CD14-positive monocyte (primary cell): ENCODE measurements at regions not wholly inside any gene's neighbourhood (a gene's known extent, or its start where the extent isn't known, plus 50 kb on each side); places are given as distances from the start of the nearest gene placed in this dataset.

Experiments used
- DNase-seq, 3 donors: peaks; one replicate each; pipeline ENCODE4 v3.0.0-alpha.2; 2011 to 2022
- H2AFZ ChIP-seq: 2 replicates; pipeline ENCODE4 v1.6.0; 2012; ENCODE audit warnings: mild to moderate bottlenecking, low read depth, low read length, inconsistent platforms; ENCODE audit not compliant: insufficient read depth, poor library complexity, severe bottlenecking
- H3K27ac ChIP-seq, 2 donors: 1 replicate in 1 of 2; 2 replicates in 1 of 2; pipeline ENCODE4 v1.5.1; 2012 to 2013; ENCODE audit warnings: low read length in 2 of 2, control low read depth in 1 of 2, inconsistent platforms in 1 of 2, low read depth in 1 of 2, mild to moderate bottlenecking in 1 of 2
- H3K27me3 ChIP-seq, 2 donors: one replicate each; pipeline versions ENCODE4 v1.6.0 to v1.6.1; 2011 to 2013; ENCODE audit warnings: low read length in 2 of 2; ENCODE audit not compliant: control insufficient read depth in 2 of 2, insufficient read depth in 2 of 2
- H3K36me3 ChIP-seq, 2 donors: replicated peaks in 1 of 2; 1 replicate in 1 of 2; 2 replicates in 1 of 2; pipeline versions ENCODE4 v1.5.1 to v1.6.1; 2012 to 2013; ENCODE audit warnings: low read length in 2 of 2, control low read depth in 1 of 2, inconsistent platforms in 1 of 2, mild to moderate bottlenecking in 1 of 2; ENCODE audit not compliant: insufficient read depth in 2 of 2, control insufficient read depth in 1 of 2
- H3K4me1 ChIP-seq, 2 donors: 1 replicate in 1 of 2; 2 replicates in 1 of 2; pipeline versions ENCODE4 v1.5.1 to v1.6.1; 2012 to 2013; ENCODE audit warnings: low read length in 2 of 2, control low read depth in 1 of 2, inconsistent platforms in 1 of 2, mild to moderate bottlenecking in 1 of 2, moderate library complexity in 1 of 2; ENCODE audit not compliant: insufficient read depth in 2 of 2, control insufficient read depth in 1 of 2
- H3K4me2 ChIP-seq: replicated peaks from 2 replicates; pipeline ENCODE3; 2012; ENCODE audit warnings: low read length, moderate library complexity, mild to moderate bottlenecking; ENCODE audit not compliant: poor library complexity, severe bottlenecking; ENCODE audit errors: extremely low read depth
- H3K4me3 ChIP-seq, 3 experiments: fragments of 200-600 bp in 1 of 3; sonication (generic) in 1 of 3; replicated peaks in 1 of 3; 1 replicate in 2 of 3; 2 replicates in 1 of 3; pipeline ENCODE4 v1.5.1; 2011 to 2013; ENCODE audit warnings: low read length in 3 of 3, mild to moderate bottlenecking in 3 of 3, control low read depth in 2 of 3, low read depth in 2 of 3, inconsistent platforms in 1 of 3, moderate library complexity in 1 of 3
- H3K79me2 ChIP-seq: 2 replicates; pipeline ENCODE4 v1.6.0; 2012; ENCODE audit warnings: mild to moderate bottlenecking, control low read depth, inconsistent platforms, low read length, moderate library complexity; ENCODE audit not compliant: insufficient read depth
- H3K9ac ChIP-seq: 2 replicates; pipeline ENCODE4 v1.6.0; 2017; ENCODE audit warnings: low read length, mild to moderate bottlenecking; ENCODE audit not compliant: insufficient read depth, poor library complexity, severe bottlenecking
- H3K9me3 ChIP-seq, 2 donors: replicated peaks in 1 of 2; 1 replicate in 1 of 2; 2 replicates in 1 of 2; pipeline versions ENCODE4 v1.5.1 to v1.6.1; 2012 to 2013; ENCODE audit warnings: low read length in 2 of 2, control low read depth in 1 of 2; ENCODE audit not compliant: control insufficient read depth in 1 of 2, insufficient read depth in 1 of 2
- H4K20me1 ChIP-seq: 2 replicates; pipeline ENCODE4 v1.6.0; 2012; ENCODE audit warnings: mild to moderate bottlenecking, low read length, control low read depth, moderate library complexity; ENCODE audit not compliant: insufficient read depth
- H3K27ac Mint-ChIP-seq, 7 donors: one replicate each; pipeline ENCODE4 v1.8.0; 2020; ENCODE audit warnings: mild to moderate bottlenecking in 7 of 7, mixed read lengths in 7 of 7, moderate library complexity in 6 of 7, inconsistent platforms in 2 of 7
- H3K27me3 Mint-ChIP-seq, 3 donors: one replicate each; pipeline ENCODE4 v1.8.0; 2021 to 2022; ENCODE audit warnings: low read depth in 3 of 3, mild to moderate bottlenecking in 3 of 3, mixed read lengths in 3 of 3, moderate library complexity in 3 of 3, inconsistent platforms in 1 of 3
- H3K36me3 Mint-ChIP-seq, 2 donors: one replicate each; pipeline ENCODE4 v1.8.0; 2020; ENCODE audit warnings: mixed read lengths in 2 of 2, inconsistent platforms in 1 of 2, mild to moderate bottlenecking in 1 of 2
- H3K4me1 Mint-ChIP-seq: one replicate; pipeline ENCODE4 v1.8.0; 2020; ENCODE audit warnings: mild to moderate bottlenecking, mixed read lengths
- H3K4me3 Mint-ChIP-seq, 2 donors: one replicate each; pipeline ENCODE4 v1.8.0; 2020; ENCODE audit warnings: mild to moderate bottlenecking in 2 of 2, mixed read lengths in 2 of 2, moderate library complexity in 1 of 2
- H3K9me3 Mint-ChIP-seq, 7 donors: one replicate each; pipeline ENCODE4 v1.8.0; 2020 to 2022; ENCODE audit warnings: mixed read lengths in 7 of 7, mild to moderate bottlenecking in 6 of 7, moderate library complexity in 6 of 7, inconsistent platforms in 2 of 7
- CTCF ChIP-seq: fragments of 200-600 bp; IDR thresholded peaks from one replicate; pipeline ENCODE4 v1.8.0; 2022; ENCODE audit warnings: antibody characterized with exemption, mild to moderate bottlenecking
- WGBS: methylation state at CpG from one replicate; pipeline ENCODE4 v1.1.5; 2013; ENCODE audit warnings: missing lambda C conversion rate; ENCODE audit not compliant: insufficient coverage; 5-methylcytosine and 5-hydroxymethylcytosine counted together
- intact Hi-C, 2 donors: fragments of 100-400 bp; cut with micrococcal nuclease; formaldehyde crosslinking; loops; one replicate each; pipeline versions ENCODE4 v1.15.0 to v1.15.1; 2023

- no peak overlapping the region for H3K4me3 Mint-ChIP-seq
- TF ChIP-seq CTCF: no peak
- no peaks in the 10 kb centered on the region for H3K27me3 Mint-ChIP-seq
- H3K9me3 Mint-ChIP-seq: peaks cover 5 to 14% (median 9%) of the 10 kb centered on the region in 7 donors
- H3K9me3 ChIP-seq: peaks cover 6 to 7% of the 10 kb centered on the region in 2 donors
- H3K27me3 ChIP-seq: no peaks in the 10 kb centered on the region
- H3K79me2 ChIP-seq: no peaks in the 10 kb centered on the region
- H3K9ac ChIP-seq: no peak overlapping the region
- H3K27ac Mint-ChIP-seq: no peak overlapping the region
- no peak overlapping the region for H3K4me2 ChIP-seq
- peaks cover 4 to 5% of the 10 kb centered on the region in 2 donors for H3K36me3 Mint-ChIP-seq
- no peaks in the 10 kb centered on the region for H4K20me1 ChIP-seq
- peaks cover 8% of the 10 kb centered on the region for H3K4me1 Mint-ChIP-seq
- intact Hi-C loops: no loop called here
- no peak overlapping the region for H3K27ac ChIP-seq
- no peak overlapping the region for H3K4me3 ChIP-seq
- peaks cover 3 to 7% of the 10 kb centered on the region in 2 donors for H3K4me1 ChIP-seq
- no peak for DNase-seq
- WGBS: 100% methylated on average over 2 of the region's 3 CpGs
- no peaks in the 10 kb centered on the region for H3K36me3 ChIP-seq
- no peak overlapping the region for H2AFZ ChIP-seq
These were observed 133.2 kb downstream of the AQP9 start for GRCh38 chr15:58271410-58271809.

GRCh38 chr15:58273104-58273503 is 134.9 kb downstream of the AQP9 start:
- Histone ChIP-seq H3K4me2 (no peak overlapping the region), H3K9me3 (peaks cover 6 to 7% of the 10 kb centered on the region in 2 donors), H3K9ac (no peak overlapping the region), H3K27me3 (no peaks in the 10 kb centered on the region), H3K79me2 (no peaks in the 10 kb centered on the region), H3K27ac (no peak overlapping the region), H3K4me1 (peaks cover 3 to 7% of the 10 kb centered on the region in 2 donors), H2AFZ (no peak overlapping the region), H3K4me3 (no peak overlapping the region), H4K20me1 (no peaks in the 10 kb centered on the region), H3K36me3 (no peaks in the 10 kb centered on the region)
- Mint-ChIP-seq H3K27me3 (no peaks in the 10 kb centered on the region), H3K4me1 (peaks cover 8% of the 10 kb centered on the region), H3K36me3 (peaks cover 4 to 5% of the 10 kb centered on the region in 2 donors), H3K27ac (no peak overlapping the region), H3K9me3 (peaks cover 5 to 14% (median 8%) of the 10 kb centered on the region in 7 donors), H3K4me3 (no peak overlapping the region)
- WGBS: 93% methylated on average over 2 of the region's 7 CpGs
- no peak for DNase-seq
- no peak for TF ChIP-seq CTCF
- intact Hi-C loops: no loop called here
